ENCODE measurements at regions not wholly inside any gene's neighbourhood (a gene's known extent, or its start where the extent isn't known, plus 50 kb on each side); places are given as distances from the start of the nearest gene placed in this dataset.

GRCh38 chr2:107589079-107589491 lies 237.6 kb upstream of the RGPD4 start:
- TF ChIP-seq CTCF (IDR thresholded peaks at IDR 0.05; ENCODE audit: low read depth, low read length, poor library complexity, severe bottlenecking) = no peak
- TF ChIP-seq EZH2phosphoT487 (IDR thresholded peaks at IDR 0.05; ENCODE audit: borderline replicate concordance, low read length) = no peak
